Glutamatergic neuron (in vitro differentiated cells): ENCODE measurements at regions not wholly inside any gene's neighbourhood (a gene's known extent, or its start where the extent isn't known, plus 50 kb on each side); places are given as distances from the start of the nearest gene placed in this dataset.

ENCODE experiments used
- DNase-seq: peaks from one replicate; pipeline ENCODE4 v3.0.0; 2022
- H3K27ac Mint-ChIP-seq: one replicate; pipeline ENCODE4 v1.8.0; 2020; ENCODE audit warnings: mild to moderate bottlenecking, mixed read lengths, inconsistent platforms; ENCODE audit not compliant: unreplicated experiment
- H3K27me3 Mint-ChIP-seq: one replicate; pipeline ENCODE4 v1.8.0; 2020; ENCODE audit warnings: mild to moderate bottlenecking, moderate library complexity, mixed read lengths, inconsistent platforms; ENCODE audit not compliant: unreplicated experiment
- H3K36me3 Mint-ChIP-seq: one replicate; pipeline ENCODE4 v1.8.0; 2020; ENCODE audit warnings: mild to moderate bottlenecking, mixed read lengths, inconsistent platforms; ENCODE audit not compliant: unreplicated experiment
- H3K4me1 Mint-ChIP-seq: one replicate; pipeline ENCODE4 v1.8.0; 2020; ENCODE audit warnings: mild to moderate bottlenecking, low read depth, mixed read lengths, inconsistent platforms; ENCODE audit not compliant: unreplicated experiment
- H3K4me3 Mint-ChIP-seq: one replicate; pipeline ENCODE4 v1.8.0; 2020; ENCODE audit warnings: mild to moderate bottlenecking, mixed read lengths, inconsistent platforms; ENCODE audit not compliant: unreplicated experiment
- H3K9me3 Mint-ChIP-seq: one replicate; pipeline ENCODE4 v1.8.0; 2020; ENCODE audit warnings: mild to moderate bottlenecking, moderate library complexity, mixed read lengths, inconsistent platforms; ENCODE audit not compliant: unreplicated experiment
- TF ChIP-seq, protein P1 (sequence below): fragments of 200-600 bp; sonication (generic); IDR thresholded peaks from one replicate; pipeline ENCODE4 v1.5.0; 2021; ENCODE audit not compliant: partially characterized antibody, unreplicated experiment

DNA sequence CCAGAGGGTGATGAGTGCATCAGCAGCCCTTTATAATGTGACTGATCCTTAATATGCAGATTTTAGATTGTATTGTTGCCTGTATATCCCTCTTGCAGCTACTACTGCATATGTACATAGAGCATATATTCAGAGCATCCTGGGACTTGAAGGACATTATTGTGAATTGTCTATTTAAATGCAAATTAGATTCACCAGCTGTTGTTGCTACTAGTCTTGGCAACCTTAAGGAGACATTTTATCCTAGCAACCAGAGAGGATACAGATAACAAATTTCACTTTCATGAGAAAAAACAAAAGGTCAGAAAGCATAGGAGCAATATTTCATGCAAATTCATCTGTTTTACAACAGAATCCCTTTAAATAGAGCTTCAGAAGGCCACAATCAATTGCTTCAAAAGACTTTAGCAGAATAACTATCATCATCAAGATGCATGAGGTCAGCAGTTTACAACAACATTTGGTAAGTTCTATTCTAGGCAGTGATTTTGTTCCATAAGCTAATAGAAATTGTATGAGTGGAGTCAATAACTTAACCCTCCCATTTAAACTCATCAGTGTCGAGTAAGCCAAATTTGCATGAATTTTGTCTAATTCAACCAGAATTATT lies 148.6 kb downstream of the GC start:
- peaks cover 3% of the 10 kb centered on the region for H3K4me1 Mint-ChIP-seq
- H3K36me3 Mint-ChIP-seq = peaks cover 7% of the 10 kb centered on the region
- no peak overlapping the region for H3K4me3 Mint-ChIP-seq
- no peak overlapping the region for H3K27ac Mint-ChIP-seq
- peaks cover 2% of the 10 kb centered on the region for H3K9me3 Mint-ChIP-seq
- TF ChIP-seq, protein P1, sequence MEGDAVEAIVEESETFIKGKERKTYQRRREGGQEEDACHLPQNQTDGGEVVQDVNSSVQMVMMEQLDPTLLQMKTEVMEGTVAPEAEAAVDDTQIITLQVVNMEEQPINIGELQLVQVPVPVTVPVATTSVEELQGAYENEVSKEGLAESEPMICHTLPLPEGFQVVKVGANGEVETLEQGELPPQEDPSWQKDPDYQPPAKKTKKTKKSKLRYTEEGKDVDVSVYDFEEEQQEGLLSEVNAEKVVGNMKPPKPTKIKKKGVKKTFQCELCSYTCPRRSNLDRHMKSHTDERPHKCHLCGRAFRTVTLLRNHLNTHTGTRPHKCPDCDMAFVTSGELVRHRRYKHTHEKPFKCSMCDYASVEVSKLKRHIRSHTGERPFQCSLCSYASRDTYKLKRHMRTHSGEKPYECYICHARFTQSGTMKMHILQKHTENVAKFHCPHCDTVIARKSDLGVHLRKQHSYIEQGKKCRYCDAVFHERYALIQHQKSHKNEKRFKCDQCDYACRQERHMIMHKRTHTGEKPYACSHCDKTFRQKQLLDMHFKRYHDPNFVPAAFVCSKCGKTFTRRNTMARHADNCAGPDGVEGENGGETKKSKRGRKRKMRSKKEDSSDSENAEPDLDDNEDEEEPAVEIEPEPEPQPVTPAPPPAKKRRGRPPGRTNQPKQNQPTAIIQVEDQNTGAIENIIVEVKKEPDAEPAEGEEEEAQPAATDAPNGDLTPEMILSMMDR = no peak
- peaks cover 2% of the 10 kb centered on the region for H3K27me3 Mint-ChIP-seq
- no peak for DNase-seq

DNA sequence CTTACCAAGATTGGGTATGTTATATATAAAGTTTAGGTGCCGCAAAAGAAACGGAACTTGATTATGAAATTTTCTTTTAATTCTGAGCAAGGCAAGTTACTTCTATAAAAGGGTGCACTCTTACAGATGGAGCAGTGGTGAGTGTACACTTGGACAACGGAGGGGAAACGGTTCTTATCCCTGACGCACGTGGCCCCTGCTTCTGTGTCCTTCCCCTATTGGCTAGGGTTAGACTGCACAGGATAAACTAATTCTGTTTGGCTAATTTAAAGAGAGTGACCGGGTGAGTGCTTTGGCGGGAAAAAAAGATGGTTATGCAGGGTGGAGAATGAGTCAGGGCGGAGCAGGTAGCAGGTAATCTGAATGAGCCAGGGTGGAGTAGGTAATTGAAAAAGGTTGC lies 149.5 kb downstream of the GC start:
- Mint-ChIP-seq H3K4me3 (no peak overlapping the region), H3K27me3 (peaks cover 2% of the 10 kb centered on the region), H3K4me1 (peaks cover 3% of the 10 kb centered on the region), H3K9me3 (peaks cover 2% of the 10 kb centered on the region), H3K36me3 (peaks cover 5% of the 10 kb centered on the region), H3K27ac (peak overlapping the region; percentile 28)
- DNase-seq = no peak
- TF ChIP-seq, protein P1 = no peak

DNA sequence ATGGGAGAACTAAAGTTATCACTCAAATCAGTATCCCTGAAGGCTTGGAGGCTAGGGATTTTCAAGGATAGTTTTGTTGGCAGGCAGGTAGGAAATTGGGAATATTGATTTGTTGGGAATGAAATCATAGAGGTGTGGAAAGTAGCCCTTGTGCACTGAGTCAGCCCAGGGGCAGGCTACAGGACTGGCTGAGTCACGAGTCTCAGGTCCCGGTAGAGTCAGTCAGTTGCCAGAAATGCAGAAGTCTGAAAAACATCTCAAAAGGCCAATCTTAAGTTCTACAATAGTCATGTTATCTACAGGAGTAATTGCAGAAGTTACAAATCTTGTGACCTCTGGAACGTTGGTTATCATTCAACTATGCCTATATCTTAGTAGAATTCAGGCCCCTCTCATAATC lies 153.1 kb downstream of the GC start:
- H3K4me1 Mint-ChIP-seq = peaks cover 3% of the 10 kb centered on the region
- H3K4me3 Mint-ChIP-seq = no peak overlapping the region
- H3K9me3 Mint-ChIP-seq = no peaks in the 10 kb centered on the region

DNA sequence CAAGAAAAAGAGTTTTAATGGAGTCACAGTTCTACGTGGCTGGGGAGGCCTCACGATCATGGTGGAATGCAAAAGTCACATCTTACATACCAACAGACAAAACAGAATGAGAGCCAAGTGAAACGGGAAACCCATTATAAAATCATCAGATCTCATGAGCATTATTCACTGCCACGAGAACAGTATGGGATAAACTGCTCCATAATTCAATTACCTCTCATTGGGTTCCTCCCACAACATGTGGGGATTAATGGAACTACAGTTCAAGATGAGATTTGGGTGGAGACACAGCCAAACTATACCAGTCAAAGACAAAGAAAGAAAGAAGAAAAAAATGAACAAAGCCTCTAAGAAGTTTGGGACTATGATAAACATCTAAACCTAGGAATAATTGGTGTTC lies 158.9 kb downstream of the GC start:
- TF ChIP-seq, protein P1 = no peak
- no peak for DNase-seq
- Mint-ChIP-seq H3K36me3 (peaks cover 7% of the 10 kb centered on the region), H3K27me3 (no peaks in the 10 kb centered on the region), H3K4me1 (no peaks in the 10 kb centered on the region), H3K27ac (no peak overlapping the region), H3K9me3 (no peaks in the 10 kb centered on the region), H3K4me3 (no peak overlapping the region)

More for the DNA sequence above, 153.1 kb downstream of the GC start:
- DNase-seq = no peak
- Mint-ChIP-seq H3K27ac (no peak overlapping the region), H3K36me3 (peaks cover 7% of the 10 kb centered on the region), H3K27me3 (no peaks in the 10 kb centered on the region)
- TF ChIP-seq, protein P1 = no peak
